Neural cell (in vitro differentiated cells): ENCODE measurements at regions not wholly inside any gene's neighbourhood (a gene's known extent, or its start where the extent isn't known, plus 50 kb on each side); places are given as distances from the start of the nearest gene placed in this dataset.

Source experiments
- H2AFZ ChIP-seq: fragments of 200-600, 300-800 bp; sonication (generic), shearing (Covaris generic); 2 replicates; pipeline ENCODE4 v1.6.0; 2014; ENCODE audit warnings: low read depth, mild to moderate bottlenecking, antibody characterized with exemption, low read length, moderate library complexity
- H3F3A ChIP-seq: fragments of 200-600 bp; shearing (Covaris generic); 2 replicates; pipeline ENCODE4 v1.6.1; 2016; ENCODE audit warnings: mild to moderate bottlenecking, moderate library complexity, mixed read lengths, antibody characterized with exemption, low read length; ENCODE audit not compliant: insufficient read depth, poor library complexity, severe bottlenecking
- H3K27ac ChIP-seq: fragments of 200-600, 300-800 bp; sonication (generic), shearing (Covaris generic); 2 replicates; pipeline ENCODE4 v1.5.1; 2014; ENCODE audit warnings: mild to moderate bottlenecking, low read length, moderate library complexity
- H3K27me3 ChIP-seq: fragments of 300-800, 200-600 bp; sonication (generic), shearing (Covaris generic); 2 replicates; pipeline ENCODE4 v1.6.0; 2014; ENCODE audit warnings: mild to moderate bottlenecking, low read depth, low read length, moderate library complexity; ENCODE audit not compliant: insufficient read depth
- H3K36me3 ChIP-seq: fragments of 300-800, 200-600 bp; sonication (generic), shearing (Covaris generic); 2 replicates; pipeline ENCODE4 v1.5.1; 2014; ENCODE audit warnings: mild to moderate bottlenecking, antibody characterized with exemption, low read length, moderate library complexity; ENCODE audit not compliant: insufficient read depth
- H3K4me2 ChIP-seq: fragments of 300-800, 200-600 bp; sonication (generic), shearing (Covaris generic); 2 replicates; pipeline ENCODE4 v1.6.0; 2014; ENCODE audit warnings: mild to moderate bottlenecking, low read length
- H3K4me3 ChIP-seq: fragments of 300-800, 200-600 bp; sonication (generic), shearing (Covaris generic); 2 replicates; pipeline ENCODE4 v1.5.1; 2014; ENCODE audit warnings: mild to moderate bottlenecking, low read length, moderate library complexity
- H3K79me2 ChIP-seq: fragments of 200-600 bp; shearing (Covaris generic); replicated peaks from 2 replicates; pipeline ENCODE4 v1.6.0; 2014; ENCODE audit warnings: mild to moderate bottlenecking, low read length, moderate library complexity; ENCODE audit not compliant: insufficient read depth
- H3K9ac ChIP-seq: fragments of 300-800, 200-600 bp; sonication (generic), shearing (Covaris generic); 2 replicates; pipeline ENCODE4 v1.6.1; 2016; ENCODE audit warnings: mild to moderate bottlenecking, low read length, mixed read lengths
- H3K9me2 ChIP-seq: fragments of 200-600 bp; shearing (Covaris generic); 2 replicates; pipeline ENCODE4 v1.6.1; 2016; ENCODE audit warnings: mild to moderate bottlenecking, low read length, mixed read lengths; ENCODE audit not compliant: insufficient read depth
- H3K9me3 ChIP-seq: fragments of 200-600, 300-800 bp; sonication (generic), shearing (Covaris generic); 2 replicates; pipeline ENCODE4 v1.6.1; 2016; ENCODE audit warnings: mild to moderate bottlenecking, mixed run types, low read length, moderate library complexity, mixed read lengths
- H4K20me1 ChIP-seq: fragments of 200-600 bp; shearing (Covaris generic); 2 replicates; pipeline ENCODE4 v1.6.1; 2016; ENCODE audit warnings: mild to moderate bottlenecking, mixed run types; ENCODE audit not compliant: insufficient read depth
- EP300 ChIP-seq: fragments of 450-650 bp; conservative IDR thresholded peaks from 2 replicates; pipeline ENCODE4 v1.6.1; 2014; ENCODE audit warnings: antibody characterized with exemption, mild to moderate bottlenecking, moderate library complexity; ENCODE audit not compliant: poor library complexity, severe bottlenecking
- EZH2 ChIP-seq: fragments of 200-600, 300-800 bp; shearing (Covaris generic), sonication (generic); IDR thresholded peaks from 2 replicates; pipeline ENCODE4 v1.6.1; 2014; ENCODE audit warnings: antibody characterized with exemption, low read length, borderline replicate concordance, mild to moderate bottlenecking; ENCODE audit not compliant: insufficient read depth, poor library complexity, severe bottlenecking
- MXI1 ChIP-seq: fragments of 450-650 bp; conservative IDR thresholded peaks from 2 replicates; pipeline ENCODE4 v1.6.1; 2014; ENCODE audit warnings: antibody characterized with exemption, mild to moderate bottlenecking; ENCODE audit not compliant: poor library complexity, severe bottlenecking
- POLR2AphosphoS5 ChIP-seq: IDR thresholded peaks from 2 replicates; pipeline ENCODE4 v1.6.1; 2012
- RAD21 ChIP-seq: fragments of 450-650 bp; conservative IDR thresholded peaks from 2 replicates; pipeline ENCODE4 v1.6.1; 2014; ENCODE audit warnings: antibody characterized with exemption, mild to moderate bottlenecking, moderate library complexity
- SMC3 ChIP-seq: fragments of 450-650 bp; conservative IDR thresholded peaks from 2 replicates; pipeline ENCODE4 v1.6.1; 2014; ENCODE audit warnings: antibody characterized with exemption, mild to moderate bottlenecking, moderate library complexity; ENCODE audit not compliant: poor library complexity
- TAF1 ChIP-seq: IDR thresholded peaks from 2 replicates; pipeline ENCODE4 v1.6.1; 2012; ENCODE audit warnings: low read depth
- TF ChIP-seq, protein P1 (sequence below): IDR thresholded peaks from 2 replicates; pipeline ENCODE4 v1.6.1; 2012; ENCODE audit warnings: borderline replicate concordance
- TF ChIP-seq, protein P2 (sequence below): fragments of 450-650 bp; IDR thresholded peaks from 2 replicates; pipeline ENCODE4 v1.5.1; 2014; ENCODE audit warnings: antibody characterized with exemption, mild to moderate bottlenecking, moderate library complexity; ENCODE audit not compliant: poor library complexity, severe bottlenecking

DNA sequence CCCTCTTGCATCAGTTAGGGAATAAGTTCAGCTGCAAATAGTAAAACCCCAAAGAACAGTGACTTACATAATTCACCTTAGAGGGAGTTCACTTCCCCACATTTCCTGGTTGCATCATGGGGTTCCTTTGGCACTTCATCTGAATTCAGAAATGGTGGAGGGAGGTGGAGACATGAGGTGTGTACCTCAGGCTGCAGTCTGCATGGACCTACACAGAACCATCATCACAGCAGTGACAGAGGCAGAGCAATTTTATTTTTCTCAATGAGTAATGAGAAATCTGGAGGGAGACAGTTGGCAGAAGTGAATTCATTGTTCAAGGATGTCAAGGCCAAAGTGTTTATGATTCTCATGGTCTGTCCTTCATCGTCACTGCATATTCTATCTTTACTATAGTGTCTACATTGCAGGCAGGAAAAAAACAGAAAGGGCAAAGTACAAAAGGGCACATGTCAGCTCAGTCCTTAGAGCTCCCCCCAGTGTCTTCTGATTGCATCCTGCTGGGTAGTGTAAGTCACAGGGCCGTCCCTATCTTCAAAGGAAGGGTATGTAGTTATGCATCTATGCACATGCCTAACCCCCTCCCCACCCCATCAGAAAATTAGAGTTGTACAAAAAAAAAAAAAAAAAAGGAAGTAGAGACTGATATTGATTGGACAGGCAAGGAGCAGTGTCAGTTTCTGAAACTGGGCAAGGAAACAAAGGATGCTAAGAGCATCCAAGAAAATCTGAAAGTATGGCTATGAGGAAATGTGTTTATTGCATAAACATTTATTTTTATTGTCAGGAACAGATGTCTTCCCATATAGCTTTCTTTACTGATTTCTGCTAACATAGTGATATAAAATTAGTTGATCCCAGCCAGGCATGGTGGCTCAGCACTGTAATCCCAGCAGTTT lies 132.7 kb upstream of the APC start:
- Histone ChIP-seq H3K27ac (no peak overlapping the region), H3K79me2 (no peaks in the 10 kb centered on the region), H3K9me3 (no peaks in the 10 kb centered on the region), H3K9me2 (no peaks in the 10 kb centered on the region), H4K20me1 (no peaks in the 10 kb centered on the region), H3K4me3 (no peak overlapping the region), H3K9ac (no peak overlapping the region), H2AFZ (no peak overlapping the region), H3K36me3 (no peaks in the 10 kb centered on the region), H3K4me2 (no peak overlapping the region), H3K27me3 (no peaks in the 10 kb centered on the region), H3F3A (no peaks in the 10 kb centered on the region)
- TF ChIP-seq, protein P1, sequence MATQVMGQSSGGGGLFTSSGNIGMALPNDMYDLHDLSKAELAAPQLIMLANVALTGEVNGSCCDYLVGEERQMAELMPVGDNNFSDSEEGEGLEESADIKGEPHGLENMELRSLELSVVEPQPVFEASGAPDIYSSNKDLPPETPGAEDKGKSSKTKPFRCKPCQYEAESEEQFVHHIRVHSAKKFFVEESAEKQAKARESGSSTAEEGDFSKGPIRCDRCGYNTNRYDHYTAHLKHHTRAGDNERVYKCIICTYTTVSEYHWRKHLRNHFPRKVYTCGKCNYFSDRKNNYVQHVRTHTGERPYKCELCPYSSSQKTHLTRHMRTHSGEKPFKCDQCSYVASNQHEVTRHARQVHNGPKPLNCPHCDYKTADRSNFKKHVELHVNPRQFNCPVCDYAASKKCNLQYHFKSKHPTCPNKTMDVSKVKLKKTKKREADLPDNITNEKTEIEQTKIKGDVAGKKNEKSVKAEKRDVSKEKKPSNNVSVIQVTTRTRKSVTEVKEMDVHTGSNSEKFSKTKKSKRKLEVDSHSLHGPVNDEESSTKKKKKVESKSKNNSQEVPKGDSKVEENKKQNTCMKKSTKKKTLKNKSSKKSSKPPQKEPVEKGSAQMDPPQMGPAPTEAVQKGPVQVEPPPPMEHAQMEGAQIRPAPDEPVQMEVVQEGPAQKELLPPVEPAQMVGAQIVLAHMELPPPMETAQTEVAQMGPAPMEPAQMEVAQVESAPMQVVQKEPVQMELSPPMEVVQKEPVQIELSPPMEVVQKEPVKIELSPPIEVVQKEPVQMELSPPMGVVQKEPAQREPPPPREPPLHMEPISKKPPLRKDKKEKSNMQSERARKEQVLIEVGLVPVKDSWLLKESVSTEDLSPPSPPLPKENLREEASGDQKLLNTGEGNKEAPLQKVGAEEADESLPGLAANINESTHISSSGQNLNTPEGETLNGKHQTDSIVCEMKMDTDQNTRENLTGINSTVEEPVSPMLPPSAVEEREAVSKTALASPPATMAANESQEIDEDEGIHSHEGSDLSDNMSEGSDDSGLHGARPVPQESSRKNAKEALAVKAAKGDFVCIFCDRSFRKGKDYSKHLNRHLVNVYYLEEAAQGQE = no peak
- TF ChIP-seq RAD21 = no peak
- no peak for TF ChIP-seq SMC3
- TF ChIP-seq, protein P2, sequence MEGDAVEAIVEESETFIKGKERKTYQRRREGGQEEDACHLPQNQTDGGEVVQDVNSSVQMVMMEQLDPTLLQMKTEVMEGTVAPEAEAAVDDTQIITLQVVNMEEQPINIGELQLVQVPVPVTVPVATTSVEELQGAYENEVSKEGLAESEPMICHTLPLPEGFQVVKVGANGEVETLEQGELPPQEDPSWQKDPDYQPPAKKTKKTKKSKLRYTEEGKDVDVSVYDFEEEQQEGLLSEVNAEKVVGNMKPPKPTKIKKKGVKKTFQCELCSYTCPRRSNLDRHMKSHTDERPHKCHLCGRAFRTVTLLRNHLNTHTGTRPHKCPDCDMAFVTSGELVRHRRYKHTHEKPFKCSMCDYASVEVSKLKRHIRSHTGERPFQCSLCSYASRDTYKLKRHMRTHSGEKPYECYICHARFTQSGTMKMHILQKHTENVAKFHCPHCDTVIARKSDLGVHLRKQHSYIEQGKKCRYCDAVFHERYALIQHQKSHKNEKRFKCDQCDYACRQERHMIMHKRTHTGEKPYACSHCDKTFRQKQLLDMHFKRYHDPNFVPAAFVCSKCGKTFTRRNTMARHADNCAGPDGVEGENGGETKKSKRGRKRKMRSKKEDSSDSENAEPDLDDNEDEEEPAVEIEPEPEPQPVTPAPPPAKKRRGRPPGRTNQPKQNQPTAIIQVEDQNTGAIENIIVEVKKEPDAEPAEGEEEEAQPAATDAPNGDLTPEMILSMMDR = peak; percentile 33
- no peak for TF ChIP-seq POLR2AphosphoS5
- no peak for TF ChIP-seq MXI1

DNA sequence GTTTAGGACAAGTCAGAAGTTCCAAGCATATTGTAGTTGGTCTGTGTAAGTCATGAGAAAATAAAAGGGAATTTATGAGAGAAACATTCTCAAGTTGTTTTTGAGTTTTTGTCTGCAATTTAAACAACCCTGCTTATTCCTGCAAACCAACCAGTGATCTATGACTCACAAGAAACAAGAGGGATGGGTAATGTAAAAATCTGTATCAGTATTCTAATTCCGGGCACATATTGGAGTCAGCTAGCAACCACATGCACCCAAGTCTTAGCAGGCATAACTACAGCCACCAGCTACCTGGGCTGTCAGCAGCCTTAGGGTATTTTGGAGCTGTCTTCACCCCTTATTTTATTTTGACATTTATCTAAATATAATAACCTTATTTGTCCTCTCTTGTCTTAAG lies 128.7 kb upstream of the APC start:
- no peaks in the 10 kb centered on the region for H3K79me2 ChIP-seq
- no peaks in the 10 kb centered on the region for H3K36me3 ChIP-seq
- no peak overlapping the region for H3K4me3 ChIP-seq
- no peaks in the 10 kb centered on the region for H3F3A ChIP-seq
- H3K4me2 ChIP-seq = no peak overlapping the region
- no peak for TF ChIP-seq MXI1
- TF ChIP-seq, protein P2 = no peak
- TF ChIP-seq EP300 = no peak
- TF ChIP-seq SMC3 = no peak
- TF ChIP-seq TAF1 = no peak
- no peak for TF ChIP-seq EZH2
- TF ChIP-seq, protein P1 = no peak
- no peak for TF ChIP-seq POLR2AphosphoS5
- no peak for TF ChIP-seq RAD21
- no peaks in the 10 kb centered on the region for H3K9me2 ChIP-seq
- no peaks in the 10 kb centered on the region for H3K27me3 ChIP-seq
- no peak overlapping the region for H3K27ac ChIP-seq
- H3K9me3 ChIP-seq = no peaks in the 10 kb centered on the region
- no peak overlapping the region for H2AFZ ChIP-seq
- H4K20me1 ChIP-seq = no peaks in the 10 kb centered on the region
- no peak overlapping the region for H3K9ac ChIP-seq
